Large intestine (tissue), 3 donors: ENCODE measurements at regions not wholly inside any gene's neighbourhood (a gene's known extent, or its start where the extent isn't known, plus 50 kb on each side); places are given as distances from the start of the nearest gene placed in this dataset.
"Not testable (repeated sequence)": the region's sequence is repeated elsewhere in the genome, so short reads cannot be mapped to it uniquely, and the experiment has no call there.

ENCODE experiments used
- DNase-seq, 2 donors: peaks; one replicate each; pipeline versions ENCODE4 v3.0.0 to v3.0.0-alpha.2; 2013
- H3K27ac ChIP-seq: one replicate; pipeline ENCODE4 v1.5.1; 2013; ENCODE audit warnings: low read length
- H3K27me3 ChIP-seq: 2 replicates; pipeline ENCODE4 v1.6.1; 2013; ENCODE audit warnings: low read length; ENCODE audit not compliant: control insufficient read depth, insufficient read depth
- H3K36me3 ChIP-seq: 2 replicates; pipeline ENCODE4 v1.6.1; 2013; ENCODE audit warnings: low read length; ENCODE audit not compliant: control insufficient read depth, insufficient read depth
- H3K4me1 ChIP-seq: one replicate; pipeline ENCODE4 v1.6.1; 2013; ENCODE audit warnings: low read length; ENCODE audit not compliant: control insufficient read depth, insufficient read depth
- H3K4me3 ChIP-seq: one replicate; pipeline ENCODE4 v1.5.1; 2013; ENCODE audit warnings: low read length
- H3K9me3 ChIP-seq: one replicate; pipeline ENCODE4 v1.6.1; 2013; ENCODE audit warnings: mild to moderate bottlenecking, low read depth, low read length, moderate library complexity; ENCODE audit not compliant: control insufficient read depth
- WGBS: methylation state at CpG from one replicate; pipeline ENCODE4 v1.1.5; 2013; ENCODE audit warnings: low lambda C conversion rate; ENCODE audit not compliant: insufficient coverage; 5-methylcytosine and 5-hydroxymethylcytosine counted together

DNA sequence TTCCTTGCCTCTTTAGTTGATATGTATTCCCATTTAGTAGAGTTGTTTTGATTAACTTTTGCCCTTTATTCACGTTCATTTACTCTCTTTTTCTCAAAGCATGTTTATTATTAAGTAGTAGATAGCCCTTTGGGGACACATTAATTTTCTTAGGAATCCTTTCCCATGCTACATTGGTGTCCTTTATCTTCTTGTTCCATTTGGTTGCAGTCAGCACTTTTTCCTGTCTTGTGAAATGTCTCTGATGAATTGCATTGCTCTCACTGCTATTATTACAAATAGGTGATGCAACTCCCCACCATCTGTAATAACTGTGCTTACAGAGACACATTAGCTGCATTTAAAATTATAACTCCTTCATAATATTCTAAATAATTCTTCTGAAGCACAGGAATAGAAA, 428.5 kb upstream of the CNTNAP5 start:
- H3K27me3 ChIP-seq = no peaks in the 10 kb centered on the region
- WGBS = 60% methylated on average over 1 of the region's 1 CpG

DNA sequence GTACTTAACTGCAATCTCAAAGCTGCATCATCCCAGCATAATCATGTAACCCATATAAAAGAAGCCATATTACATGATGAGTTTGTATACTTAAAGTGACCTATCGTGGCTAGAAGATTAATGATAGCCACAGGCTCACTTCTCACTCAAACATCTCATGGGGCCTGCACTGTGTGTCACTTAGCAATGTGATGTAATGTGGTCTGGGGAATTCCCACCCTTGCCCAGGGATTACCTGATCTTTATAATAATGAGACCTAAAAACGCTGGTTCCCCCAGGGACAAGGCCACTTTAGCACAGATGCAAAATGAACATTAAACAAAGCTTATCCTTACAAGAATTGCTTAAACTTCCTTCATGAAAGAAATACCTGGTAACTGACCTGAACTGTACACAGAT, 427.1 kb upstream of the CNTNAP5 start:
- no peak overlapping the region for H3K27ac ChIP-seq
- no peak overlapping the region for H3K4me3 ChIP-seq
- no peaks in the 10 kb centered on the region for H3K27me3 ChIP-seq
- DNase-seq = no peak
- H3K36me3 ChIP-seq = no peaks in the 10 kb centered on the region
- H3K9me3 ChIP-seq = no peaks in the 10 kb centered on the region
- H3K4me1 ChIP-seq = no peaks in the 10 kb centered on the region
- WGBS = no CpG with 5 or more reads among the region's 2 CpGs

More for the DNA sequence above, 428.5 kb upstream of the CNTNAP5 start:
- no peak overlapping the region for H3K4me3 ChIP-seq
- no peaks in the 10 kb centered on the region for H3K9me3 ChIP-seq
- DNase-seq = no peak
- no peaks in the 10 kb centered on the region for H3K36me3 ChIP-seq
- no peak overlapping the region for H3K27ac ChIP-seq
- no peaks in the 10 kb centered on the region for H3K4me1 ChIP-seq

DNA sequence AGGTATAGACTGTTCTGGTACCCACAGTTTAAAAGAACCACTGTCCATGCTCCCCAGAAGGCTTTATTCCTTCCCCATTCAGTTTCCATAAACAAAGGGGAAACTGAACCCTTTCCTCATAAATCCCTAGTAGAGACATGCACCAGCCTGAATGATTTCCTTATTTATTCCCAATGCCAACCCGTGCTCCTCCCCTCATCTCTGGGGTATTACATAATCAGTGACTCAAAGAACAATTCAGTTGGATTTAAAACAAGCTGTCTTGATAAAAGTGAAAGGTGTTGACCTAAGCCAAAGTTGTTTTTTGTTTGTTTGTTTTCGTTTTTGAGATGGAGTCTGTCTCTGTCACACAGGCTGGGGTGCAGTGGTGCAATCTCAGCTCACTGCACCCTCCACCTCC, 418.5 kb upstream of the CNTNAP5 start:
- no peaks in the 10 kb centered on the region for H3K27me3 ChIP-seq
- no CpG with 5 or more reads among the region's 2 CpGs for WGBS
- H3K4me1 ChIP-seq = no peaks in the 10 kb centered on the region
- H3K27ac ChIP-seq = no peak overlapping the region
- no peaks in the 10 kb centered on the region for H3K9me3 ChIP-seq
- H3K36me3 ChIP-seq = no peaks in the 10 kb centered on the region
- H3K4me3 ChIP-seq = no peak overlapping the region
- no peak for DNase-seq

DNA sequence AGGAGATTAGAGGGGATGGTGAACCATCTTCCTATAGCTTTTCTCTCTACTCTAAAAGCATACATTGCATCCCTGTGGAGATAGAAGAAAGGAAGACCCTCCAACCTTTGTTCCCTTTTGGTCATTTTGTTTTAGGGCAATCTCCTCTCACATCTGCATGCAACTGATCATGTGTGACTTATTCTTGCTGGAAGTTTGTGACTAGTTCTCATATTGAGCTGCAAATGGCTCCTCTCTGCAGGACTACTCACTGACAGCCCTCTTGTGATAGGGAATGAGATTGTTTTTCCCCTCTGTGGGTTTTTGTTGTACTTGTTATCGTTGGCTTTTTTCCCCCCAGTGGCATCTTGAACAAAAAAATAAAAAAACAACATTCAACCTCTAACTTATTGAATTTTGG, 416.0 kb upstream of the CNTNAP5 start:
- DNase-seq = no peak
- WGBS = 0% methylated on average over 1 of the region's 1 CpG

GRCh38 chr2:123614596-123614995, 410.5 kb upstream of the CNTNAP5 start:
- Histone ChIP-seq H3K4me3 (no peak overlapping the region), H3K36me3 (no peaks in the 10 kb centered on the region), H3K4me1 (no peaks in the 10 kb centered on the region), H3K27me3 (no peaks in the 10 kb centered on the region), H3K27ac (no peak overlapping the region), H3K9me3 (peaks cover 8% of the 10 kb centered on the region)
- no peak for DNase-seq

More for the DNA sequence above, 416.0 kb upstream of the CNTNAP5 start:
- H3K27ac ChIP-seq = no peak overlapping the region
- no peak overlapping the region for H3K4me3 ChIP-seq
- H3K36me3 ChIP-seq = no peaks in the 10 kb centered on the region
- H3K4me1 ChIP-seq = no peaks in the 10 kb centered on the region
- H3K27me3 ChIP-seq = no peaks in the 10 kb centered on the region
- peaks cover 8% of the 10 kb centered on the region for H3K9me3 ChIP-seq

DNA sequence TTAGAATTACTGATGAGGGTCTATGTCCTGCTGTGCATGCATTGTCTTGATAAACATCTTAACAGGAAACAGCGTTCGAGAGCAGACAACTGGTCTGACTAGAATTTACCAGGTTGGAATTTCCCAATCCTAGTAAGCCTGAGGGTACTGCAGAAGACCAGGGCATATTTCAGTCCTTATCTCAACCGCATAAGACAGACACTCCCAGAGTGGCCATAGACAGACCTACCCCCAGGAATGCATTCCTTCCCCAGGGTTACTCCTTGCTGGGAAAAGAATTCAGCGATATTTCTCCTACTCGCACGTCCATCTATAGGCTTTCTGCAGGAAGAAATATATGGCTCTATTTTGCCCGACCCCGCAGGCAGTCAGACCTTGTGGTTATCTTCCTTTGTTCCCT, 406.4 kb upstream of the CNTNAP5 start:
- H3K27me3 ChIP-seq, H3K27ac ChIP-seq, H3K4me1 ChIP-seq, H3K4me3 ChIP-seq, DNase-seq, H3K9me3 ChIP-seq, H3K36me3 ChIP-seq: not testable (repeated sequence)
- 100% methylated on average over 1 of the region's 8 CpGs for whole genome bisulfite sequencing

GRCh38 chr2:123624816-123625215, 400.3 kb upstream of the CNTNAP5 start:
- Histone ChIP-seq H3K4me3 (no peak overlapping the region), H3K4me1 (no peaks in the 10 kb centered on the region), H3K36me3 (no peaks in the 10 kb centered on the region), H3K27ac (no peak overlapping the region), H3K9me3 (no peaks in the 10 kb centered on the region), H3K27me3 (no peaks in the 10 kb centered on the region)
- no CpG with 5 or more reads among the region's 3 CpGs for WGBS
- DNase-seq = no peak

DNA sequence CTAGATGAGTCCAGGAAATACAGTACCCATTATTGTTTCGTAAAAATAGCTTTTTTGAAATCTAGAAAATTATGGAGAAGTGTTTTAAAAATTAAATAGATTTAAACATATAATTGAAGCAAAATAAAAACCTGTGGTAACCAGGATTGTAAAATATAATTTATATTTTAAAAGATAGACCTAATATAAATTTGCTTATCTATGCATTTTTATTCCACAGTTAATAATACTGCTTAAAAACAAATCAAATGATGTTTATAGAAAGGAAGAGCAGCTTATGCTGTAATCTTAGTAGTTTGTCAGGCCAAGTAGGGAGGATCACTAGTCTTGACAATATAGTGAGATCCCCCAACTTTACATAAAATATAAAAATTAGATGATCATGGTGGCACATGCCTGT, 388.9 kb upstream of the CNTNAP5 start:
- H3K27ac ChIP-seq = no peak overlapping the region
- no peaks in the 10 kb centered on the region for H3K4me1 ChIP-seq
- no peak overlapping the region for H3K4me3 ChIP-seq
- 0% methylated on average over 1 of the region's 1 CpG for WGBS
- H3K36me3 ChIP-seq = no peaks in the 10 kb centered on the region
- no peaks in the 10 kb centered on the region for H3K27me3 ChIP-seq
- no peak for DNase-seq
- H3K9me3 ChIP-seq = no peaks in the 10 kb centered on the region

DNA sequence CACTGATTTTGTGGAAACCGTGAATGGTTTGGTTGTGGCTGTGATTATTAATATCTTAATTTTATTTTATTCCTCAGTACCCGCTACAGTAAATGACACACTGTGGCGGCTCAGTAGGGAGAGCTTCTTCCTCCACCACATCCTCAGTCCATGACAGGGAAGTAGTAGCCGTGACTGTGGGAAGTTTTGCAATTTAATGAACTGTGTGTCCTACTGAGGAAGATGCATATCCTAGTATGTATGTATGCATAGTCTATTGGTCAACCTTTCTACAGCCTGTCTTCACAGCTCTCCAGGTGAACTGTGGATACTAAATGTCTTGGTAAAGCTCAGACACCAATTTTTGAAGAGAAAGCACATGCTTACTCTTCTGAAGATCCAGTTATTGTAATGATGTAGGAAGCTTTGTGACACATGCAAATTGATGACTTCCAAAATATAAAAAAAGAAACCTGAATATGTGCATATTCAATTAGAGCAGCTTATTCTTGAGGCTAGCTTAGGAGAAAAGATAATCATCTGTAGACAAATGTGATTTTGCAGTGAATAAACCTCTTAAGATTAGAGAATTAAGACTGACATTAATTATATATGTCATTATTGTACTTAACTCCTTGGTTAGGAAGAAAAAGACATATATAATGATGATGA, 384.3 kb upstream of the CNTNAP5 start:
- H3K9me3 ChIP-seq = no peaks in the 10 kb centered on the region
- WGBS = 90% methylated on average over 2 of the region's 4 CpGs
- H3K27ac ChIP-seq = no peak overlapping the region
- H3K4me3 ChIP-seq = no peak overlapping the region
- DNase-seq = no peak
- H3K27me3 ChIP-seq = no peaks in the 10 kb centered on the region
- H3K36me3 ChIP-seq = no peaks in the 10 kb centered on the region
- H3K4me1 ChIP-seq = no peaks in the 10 kb centered on the region

GRCh38 chr2:123644053-123644452, 381.0 kb upstream of the CNTNAP5 start:
- H3K36me3 ChIP-seq = no peaks in the 10 kb centered on the region
- H3K4me1 ChIP-seq = no peaks in the 10 kb centered on the region
- H3K27ac ChIP-seq = no peak overlapping the region
- no peak for DNase-seq
- no peaks in the 10 kb centered on the region for H3K9me3 ChIP-seq
- no peak overlapping the region for H3K4me3 ChIP-seq
- H3K27me3 ChIP-seq = no peaks in the 10 kb centered on the region

GRCh38 chr2:123648016-123648415, 377.1 kb upstream of the CNTNAP5 start:
- no peaks in the 10 kb centered on the region for H3K27me3 ChIP-seq
- no peaks in the 10 kb centered on the region for H3K4me1 ChIP-seq
- no peak for DNase-seq
- WGBS = no CpG with 5 or more reads among the region's 3 CpGs
- no peak overlapping the region for H3K4me3 ChIP-seq
- no peaks in the 10 kb centered on the region for H3K36me3 ChIP-seq
- H3K9me3 ChIP-seq = no peaks in the 10 kb centered on the region
- H3K27ac ChIP-seq = no peak overlapping the region
